ENCODE measurements at regions not wholly inside any gene's neighbourhood (a gene's known extent, or its start where the extent isn't known, plus 50 kb on each side); places are given as distances from the start of the nearest gene placed in this dataset.
"Not testable (repeated sequence)": the region's sequence is repeated elsewhere in the genome, so short reads cannot be mapped to it uniquely, and the experiment has no call there.

DNA sequence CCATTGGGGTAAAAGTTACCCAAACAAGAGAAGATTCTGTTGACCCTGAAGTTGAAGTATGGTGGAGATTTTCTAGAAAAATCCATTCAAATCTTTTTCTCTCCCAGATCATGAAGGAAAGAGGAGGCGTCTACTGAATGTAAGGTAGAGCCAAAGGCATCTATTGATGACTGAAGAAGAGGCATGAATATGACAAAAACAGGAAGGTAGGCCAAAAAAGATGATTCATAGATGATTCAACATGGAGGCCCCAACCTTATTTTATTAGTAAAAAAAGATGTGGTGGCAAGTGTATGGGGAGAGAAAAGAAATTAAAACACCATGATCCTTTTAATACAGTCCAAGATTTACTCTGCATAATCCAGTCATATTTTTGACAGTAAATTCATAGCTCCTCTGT lies 49.9 kb upstream of the PAX8 start:
- not testable (repeated sequence) for TF ChIP-seq POLR2A (IDR thresholded peaks at IDR 0.05; ENCODE audit: low read depth, low read length); TAF1 (IDR thresholded peaks at IDR 0.05; ENCODE audit: borderline replicate concordance, low read depth, low read length)

Data from GM12892 (cell line).